ENCODE measurements at regions not wholly inside any gene's neighbourhood (a gene's known extent, or its start where the extent isn't known, plus 50 kb on each side); places are given as distances from the start of the nearest gene placed in this dataset.
"Not testable (repeated sequence)": the region's sequence is repeated elsewhere in the genome, so short reads cannot be mapped to it uniquely, and the experiment has no call there.

GRCh38 chr18:1676387-1676786, 771.7 kb downstream of the ADCYAP1 start:
- DNase-seq (ENCODE audit: low read depth): no peak

GRCh38 chr18:1680108-1680507, 775.4 kb downstream of the ADCYAP1 start:
- no peak for DNase-seq (ENCODE audit: low read depth)

- DNase-seq (ENCODE audit: low read depth): no peak
Observed at GRCh38 chr18:1691863-1692262, 787.2 kb downstream of the ADCYAP1 start.

- DNase-seq (ENCODE audit: low read depth): no peak
Observed at GRCh38 chr18:1708006-1708405, 803.3 kb downstream of the ADCYAP1 start.

- DNase-seq (ENCODE audit: low read depth): no peak
Observed at GRCh38 chr18:1710114-1710513, 805.4 kb downstream of the ADCYAP1 start.

GRCh38 chr18:1732143-1732542, 827.5 kb downstream of the ADCYAP1 start:
- no peak for DNase-seq (ENCODE audit: low read depth)

GRCh38 chr18:1746131-1746530, 825.2 kb downstream of the METTL4 start:
- DNase-seq (ENCODE audit: low read depth): no peak

GRCh38 chr18:1751249-1751648, 820.1 kb downstream of the METTL4 start:
- no peak for DNase-seq (ENCODE audit: low read depth)

- no peak for DNase-seq (ENCODE audit: low read depth)
Observed at GRCh38 chr18:1760901-1761300, 810.4 kb downstream of the METTL4 start.

GRCh38 chr18:1774261-1774660, 797.0 kb downstream of the METTL4 start:
- no peak for DNase-seq (ENCODE audit: low read depth)

GRCh38 chr18:1777843-1778242, 793.5 kb downstream of the METTL4 start:
- no peak for DNase-seq (ENCODE audit: low read depth)

GRCh38 chr18:1778496-1779178, 792.7 kb downstream of the METTL4 start:
- no peak for DNase-seq (ENCODE audit: low read depth)

- DNase-seq (ENCODE audit: low read depth): no peak
Observed at GRCh38 chr18:1779587-1779986, 791.7 kb downstream of the METTL4 start.

- DNase-seq (ENCODE audit: low read depth): no peak
Observed at GRCh38 chr18:1784113-1784512, 787.2 kb downstream of the METTL4 start.

- not testable (repeated sequence) for DNase-seq (ENCODE audit: low read depth)
Observed at GRCh38 chr18:1785980-1786379, 785.3 kb downstream of the METTL4 start.

GRCh38 chr18:1796636-1797035, 774.7 kb downstream of the METTL4 start:
- DNase-seq (ENCODE audit: low read depth): no peak

GRCh38 chr18:1797235-1797634, 774.1 kb downstream of the METTL4 start:
- DNase-seq (ENCODE audit: low read depth): no peak

GRCh38 chr18:1805521-1805920, 765.8 kb downstream of the METTL4 start:
- no peak for DNase-seq (ENCODE audit: low read depth)

GRCh38 chr18:1806884-1807615, 764.3 kb downstream of the METTL4 start:
- DNase-seq (ENCODE audit: low read depth): no peak

GRCh38 chr18:1811282-1811681, 760.0 kb downstream of the METTL4 start:
- no peak for DNase-seq (ENCODE audit: low read depth)

- no peak for DNase-seq (ENCODE audit: low read depth)
Observed at GRCh38 chr18:1825296-1825695, 746.0 kb downstream of the METTL4 start.

GRCh38 chr18:1840878-1841277, 730.4 kb downstream of the METTL4 start:
- no peak for DNase-seq (ENCODE audit: low read depth)

GRCh38 chr18:1846640-1847039, 724.7 kb downstream of the METTL4 start:
- peak; percentile 8 for DNase-seq (ENCODE audit: low read depth)

GRCh38 chr18:1848716-1849115, 722.6 kb downstream of the METTL4 start:
- no peak for DNase-seq (ENCODE audit: low read depth)

All from CMK (cell line).